Right lobe of liver (tissue), 4 donors: ENCODE measurements at regions not wholly inside any gene's neighbourhood (a gene's known extent, or its start where the extent isn't known, plus 50 kb on each side); places are given as distances from the start of the nearest gene placed in this dataset.

Source experiments
- CTCF ChIP-seq, 4 donors: fragments of 200-600 bp in 3 of 4; fragments of 450-650 bp in 1 of 4; IDR thresholded peaks; one replicate each; pipeline versions ENCODE4 v1.5.1 to v1.8.0; 2016 to 2022; ENCODE audit warnings: antibody characterized with exemption in 4 of 4, mild to moderate bottlenecking in 2 of 4
- POLR2A ChIP-seq: fragments of 450-650 bp; IDR thresholded peaks from one replicate; pipeline ENCODE4 v1.6.1; 2017; ENCODE audit warnings: antibody characterized with exemption, mild to moderate bottlenecking
- donor health status: DM: no; HTN: no; CAD: no.
- donor health status: DM: no; HTN: no; CAD: no.
- donor health status: DM: no; HTN: yes; CAD: no.

- TF ChIP-seq POLR2A (no peak), CTCF (IDR thresholded peaks at IDR 0.05) (no peak)
Measured at GRCh38 chr1:194717334-194717733, 1530.9 kb upstream of the B3GALT2 start.
